Endodermal cell (in vitro differentiated cells): ENCODE measurements at regions not wholly inside any gene's neighbourhood (a gene's known extent, or its start where the extent isn't known, plus 50 kb on each side); places are given as distances from the start of the nearest gene placed in this dataset.

Experiments used
- DNase-seq: peaks from one replicate; pipeline ENCODE4 v3.0.0-alpha.2; 2017
- H3K27ac ChIP-seq: 2 replicates; pipeline ENCODE4 v1.5.1; 2013; ENCODE audit warnings: mild to moderate bottlenecking, low read depth, low read length, moderate library complexity
- H3K27me3 ChIP-seq: 2 replicates; pipeline ENCODE4 v1.6.1; 2013; ENCODE audit warnings: mild to moderate bottlenecking, low read length, moderate library complexity; ENCODE audit not compliant: insufficient read depth, control insufficient read depth, poor library complexity, severe bottlenecking
- H3K36me3 ChIP-seq: 2 replicates; pipeline ENCODE4 v1.7.0; 2013; ENCODE audit warnings: mild to moderate bottlenecking, low read length, moderate library complexity; ENCODE audit not compliant: control insufficient read depth, insufficient read depth
- H3K4me1 ChIP-seq: one replicate; pipeline ENCODE4 v1.7.0; 2013; ENCODE audit warnings: low read length; ENCODE audit not compliant: control insufficient read depth, insufficient read depth
- H3K4me3 ChIP-seq: 2 replicates; pipeline ENCODE4 v1.5.1; 2013; ENCODE audit warnings: mild to moderate bottlenecking, low read length, moderate library complexity
- H3K9ac ChIP-seq: 2 replicates; pipeline ENCODE4 v1.6.1; 2013; ENCODE audit warnings: mild to moderate bottlenecking, low read length, moderate library complexity; ENCODE audit not compliant: poor library complexity, severe bottlenecking; ENCODE audit errors: extremely low read depth
- H3K9me3 ChIP-seq: 2 replicates; pipeline ENCODE4 v1.6.1; 2013; ENCODE audit warnings: mild to moderate bottlenecking, low read length, moderate library complexity; ENCODE audit not compliant: control insufficient read depth
- H3K27ac Mint-ChIP-seq: 2 replicates; pipeline ENCODE4 v1.8.0; 2020; ENCODE audit warnings: mixed read lengths
- H3K27me3 Mint-ChIP-seq: 2 replicates; pipeline ENCODE4 v1.8.0; 2021; ENCODE audit warnings: mild to moderate bottlenecking, mixed read lengths; ENCODE audit not compliant: insufficient read depth
- H3K36me3 Mint-ChIP-seq: 2 replicates; pipeline ENCODE4 v1.8.0; 2020; ENCODE audit warnings: low read depth, mixed read lengths
- H3K4me1 Mint-ChIP-seq: 2 replicates; pipeline ENCODE4 v1.8.0; 2020; ENCODE audit warnings: mixed read lengths
- H3K4me3 Mint-ChIP-seq: 2 replicates; pipeline ENCODE4 v1.8.0; 2020; ENCODE audit warnings: mild to moderate bottlenecking, moderate library complexity, mixed read lengths
- H3K9me3 Mint-ChIP-seq: 2 replicates; pipeline ENCODE4 v1.8.0; 2020; ENCODE audit warnings: mild to moderate bottlenecking, mixed read lengths
- WGBS, 2 experiments: methylation state at CpG; one replicate each; pipeline versions ENCODE4 v1.1.5 to v1.1.7; 2013; ENCODE audit warnings: missing lambda C conversion rate in 2 of 2, mixed read lengths in 1 of 2; ENCODE audit not compliant: insufficient coverage in 1 of 2, insufficient read length in 1 of 2; 5-methylcytosine and 5-hydroxymethylcytosine counted together
- TF ChIP-seq, protein P1 (sequence below): fragments of 200-600 bp; sonication (generic); conservative IDR thresholded peaks from 2 replicates; pipeline ENCODE4 v1.5.0; 2021; ENCODE audit warnings: antibody characterized with exemption, mild to moderate bottlenecking

- Mint-ChIP-seq H3K4me3 (no peak overlapping the region), H3K27ac (no peak overlapping the region), H3K36me3 (no peaks in the 10 kb centered on the region), H3K4me1 (peaks cover 3% of the 10 kb centered on the region), H3K9me3 (no peaks in the 10 kb centered on the region), H3K27me3 (peaks cover 40% of the 10 kb centered on the region)
- no peak overlapping the region for H3K9ac ChIP-seq
- 86% methylated on average over 3 of the region's 3 CpGs; no CpG with 5 or more reads in 1 of the 2 experiments for WGBS, 2 experiments
- DNase-seq: peak; percentile 36
- H3K27me3 ChIP-seq: peaks cover 29% of the 10 kb centered on the region
- no peak overlapping the region for H3K27ac ChIP-seq
- no peak overlapping the region for H3K4me3 ChIP-seq
- no peaks in the 10 kb centered on the region for H3K36me3 ChIP-seq
- TF ChIP-seq, protein P1, sequence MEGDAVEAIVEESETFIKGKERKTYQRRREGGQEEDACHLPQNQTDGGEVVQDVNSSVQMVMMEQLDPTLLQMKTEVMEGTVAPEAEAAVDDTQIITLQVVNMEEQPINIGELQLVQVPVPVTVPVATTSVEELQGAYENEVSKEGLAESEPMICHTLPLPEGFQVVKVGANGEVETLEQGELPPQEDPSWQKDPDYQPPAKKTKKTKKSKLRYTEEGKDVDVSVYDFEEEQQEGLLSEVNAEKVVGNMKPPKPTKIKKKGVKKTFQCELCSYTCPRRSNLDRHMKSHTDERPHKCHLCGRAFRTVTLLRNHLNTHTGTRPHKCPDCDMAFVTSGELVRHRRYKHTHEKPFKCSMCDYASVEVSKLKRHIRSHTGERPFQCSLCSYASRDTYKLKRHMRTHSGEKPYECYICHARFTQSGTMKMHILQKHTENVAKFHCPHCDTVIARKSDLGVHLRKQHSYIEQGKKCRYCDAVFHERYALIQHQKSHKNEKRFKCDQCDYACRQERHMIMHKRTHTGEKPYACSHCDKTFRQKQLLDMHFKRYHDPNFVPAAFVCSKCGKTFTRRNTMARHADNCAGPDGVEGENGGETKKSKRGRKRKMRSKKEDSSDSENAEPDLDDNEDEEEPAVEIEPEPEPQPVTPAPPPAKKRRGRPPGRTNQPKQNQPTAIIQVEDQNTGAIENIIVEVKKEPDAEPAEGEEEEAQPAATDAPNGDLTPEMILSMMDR: no peak
- H3K9me3 ChIP-seq: no peaks in the 10 kb centered on the region
- H3K4me1 ChIP-seq: no peaks in the 10 kb centered on the region
Measured at GRCh38 chr10:125225051-125225450, 64.7 kb upstream of the CTBP2 start.

DNA sequence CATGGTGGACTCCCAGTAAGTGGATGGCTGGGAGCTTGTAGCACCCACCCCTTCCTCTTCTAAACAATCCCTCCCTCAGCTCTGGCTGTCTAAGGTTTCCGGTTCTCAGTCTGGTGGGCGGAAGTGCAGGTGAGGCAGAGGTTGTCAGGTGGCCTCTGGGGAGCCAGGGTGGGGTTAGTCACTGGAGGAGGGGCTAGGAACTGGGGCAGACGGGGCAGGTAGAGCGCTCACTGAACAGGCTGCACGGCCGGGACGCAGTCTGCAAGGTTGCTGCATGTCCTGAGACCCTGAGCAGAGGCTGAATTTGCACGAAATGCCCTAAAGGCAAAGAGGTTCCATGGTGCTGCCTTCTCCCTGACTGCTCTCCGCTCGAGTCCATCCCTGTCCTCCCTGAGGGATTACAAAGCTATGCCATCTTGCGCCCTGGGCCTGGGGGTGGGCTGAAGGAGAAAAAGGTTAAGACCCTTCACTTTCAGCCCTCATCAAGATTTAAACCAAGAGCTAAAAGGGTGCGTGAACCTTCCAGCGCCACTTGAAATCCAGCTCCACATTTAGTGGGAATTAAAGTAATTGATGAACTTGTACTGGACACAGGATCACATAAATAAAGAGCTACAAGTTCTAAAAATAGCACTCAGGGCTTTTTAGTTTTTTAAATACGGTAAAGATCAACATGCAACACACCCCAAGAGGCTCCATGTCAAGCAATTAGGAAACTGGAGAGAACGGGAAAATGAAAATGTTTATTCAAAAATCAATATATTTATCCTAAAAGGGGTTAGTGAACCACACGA, 62.3 kb upstream of the CTBP2 start:
- Mint-ChIP-seq H3K27ac (no peak overlapping the region), H3K27me3 (peaks cover 55% of the 10 kb centered on the region), H3K4me1 (peaks cover 12% of the 10 kb centered on the region), H3K4me3 (no peak overlapping the region), H3K9me3 (no peaks in the 10 kb centered on the region), H3K36me3 (no peaks in the 10 kb centered on the region)
- H3K9me3 ChIP-seq: no peaks in the 10 kb centered on the region
- peak; percentile 42 for DNase-seq
- no peak overlapping the region for H3K4me3 ChIP-seq
- TF ChIP-seq, protein P1: no peak
- no peaks in the 10 kb centered on the region for H3K36me3 ChIP-seq
- peaks cover 3% of the 10 kb centered on the region for H3K4me1 ChIP-seq
- H3K9ac ChIP-seq: no peak overlapping the region
- 92 to 100% methylated on average over 4 to 14 of the region's 16 CpGs for WGBS, 2 experiments
- no peak overlapping the region for H3K27ac ChIP-seq
- H3K27me3 ChIP-seq: peaks cover 52% of the 10 kb centered on the region

- peaks cover 3% of the 10 kb centered on the region for H3K4me1 ChIP-seq
- H3K27ac ChIP-seq: no peak overlapping the region
- TF ChIP-seq, protein P1: no peak
- Mint-ChIP-seq H3K27ac (no peak overlapping the region), H3K36me3 (no peaks in the 10 kb centered on the region), H3K9me3 (no peaks in the 10 kb centered on the region), H3K4me1 (peaks cover 19% of the 10 kb centered on the region), H3K27me3 (peaks cover 62% of the 10 kb centered on the region), H3K4me3 (no peak overlapping the region)
- H3K36me3 ChIP-seq: no peaks in the 10 kb centered on the region
- no peak overlapping the region for H3K9ac ChIP-seq
- H3K9me3 ChIP-seq: no peaks in the 10 kb centered on the region
- no peak overlapping the region for H3K4me3 ChIP-seq
- H3K27me3 ChIP-seq: peaks cover 56% of the 10 kb centered on the region
- peak; percentile 38 for DNase-seq
- 89 to 93% methylated on average over 7 to 8 of the region's 8 CpGs for WGBS, 2 experiments
Measured at GRCh38 chr10:125221716-125222115, 61.4 kb upstream of the CTBP2 start.
